SK-N-SH treated with all-trans-retinoic acid at 6 μM for 48 hours (cell line): ENCODE measurements at regions not wholly inside any gene's neighbourhood (a gene's known extent, or its start where the extent isn't known, plus 50 kb on each side); places are given as distances from the start of the nearest gene placed in this dataset.

Experiments
- ARNTL ChIP-seq: fragments of 450-650 bp; formaldehyde crosslinking; IDR thresholded peaks from 2 replicates; pipeline ENCODE4 v1.5.0; 2020; ENCODE audit warnings: low read depth, mild to moderate bottlenecking, moderate library complexity, borderline replicate concordance
- CREB5 ChIP-seq: fragments of 250-450 bp; sonication (Bioruptor Pico); IDR thresholded peaks from 2 replicates; pipeline ENCODE4 v1.5.1; 2020; ENCODE audit warnings: low read depth, mild to moderate bottlenecking, moderate library complexity
- CSRNP3 ChIP-seq: fragments of 250-450 bp; sonication (Bioruptor Pico); IDR thresholded peaks from 2 replicates; pipeline ENCODE4 v1.5.1; 2021; ENCODE audit warnings: mild to moderate bottlenecking, moderate library complexity
- GLIS3 ChIP-seq: fragments of 250-450 bp; sonication (Bioruptor Pico); IDR thresholded peaks from 2 replicates; pipeline ENCODE4 v1.5.0; 2020; ENCODE audit warnings: mild to moderate bottlenecking, moderate library complexity
- ISL1 ChIP-seq: fragments of 250-450 bp; sonication (Bioruptor Pico); IDR thresholded peaks from 2 replicates; pipeline ENCODE4 v2.1.2; 2022; ENCODE audit warnings: mild to moderate bottlenecking, moderate library complexity
- OSR1 ChIP-seq: fragments of 250-450 bp; sonication (Bioruptor Pico); IDR thresholded peaks from 2 replicates; pipeline ENCODE4 v1.8.0; 2022; ENCODE audit warnings: moderate library complexity, mild to moderate bottlenecking, inconsistent platforms
- PATZ1 ChIP-seq: fragments of 250-450 bp; sonication (Bioruptor Pico); IDR thresholded peaks from 2 replicates; pipeline ENCODE4 v1.8.0; 2020; ENCODE audit warnings: mild to moderate bottlenecking, moderate library complexity, borderline replicate concordance
- PPARA ChIP-seq: fragments of 250-450 bp; sonication (Bioruptor Pico); IDR thresholded peaks from 2 replicates; pipeline ENCODE4 v1.5.0; 2020; ENCODE audit warnings: mild to moderate bottlenecking, borderline replicate concordance
- TCF4 ChIP-seq: fragments of 250-450 bp; sonication (Bioruptor Pico); IDR thresholded peaks from 2 replicates; pipeline ENCODE4 v1.8.0; 2021; ENCODE audit warnings: mild to moderate bottlenecking, moderate library complexity, borderline replicate concordance
- ZFP3 ChIP-seq: fragments of 250-450 bp; sonication (Bioruptor Pico); IDR thresholded peaks from 2 replicates; pipeline ENCODE4 v1.5.0; 2020; ENCODE audit warnings: mild to moderate bottlenecking, moderate library complexity
- ZFP30 ChIP-seq: fragments of 450-650 bp; formaldehyde crosslinking; IDR thresholded peaks from 2 replicates; pipeline ENCODE4 v1.5.0; 2022; ENCODE audit warnings: mild to moderate bottlenecking, moderate library complexity
- ZNF8 ChIP-seq: fragments of 450-650 bp; formaldehyde crosslinking; IDR thresholded peaks from 2 replicates; pipeline ENCODE4 v1.5.0; 2020; ENCODE audit warnings: mild to moderate bottlenecking, moderate library complexity

DNA sequence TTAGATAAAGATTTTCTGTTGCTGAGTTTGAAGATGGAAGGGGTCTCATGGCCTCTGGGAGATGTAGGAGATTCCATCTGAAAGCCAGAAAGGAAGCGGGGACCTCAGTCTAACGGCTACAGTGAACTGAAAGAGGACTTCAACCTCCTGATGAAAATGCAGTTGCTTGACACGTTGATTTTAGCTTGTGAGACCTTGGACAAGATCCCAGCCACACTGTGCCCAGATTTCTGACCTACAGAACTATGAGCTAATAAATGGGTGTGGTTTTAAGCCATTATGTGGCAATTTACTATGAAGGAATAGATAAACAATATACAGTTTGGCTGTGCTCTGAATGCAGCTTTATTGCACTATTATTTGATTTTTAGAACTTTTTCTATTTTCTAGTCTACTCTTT lies 342.3 kb upstream of the SEMA3D start:
- TF ChIP-seq ZFP30 (CRISPR knock-in tag) (no peak), CREB5 (CRISPR knock-in tag) (no peak), CSRNP3 (CRISPR knock-in tag) (no peak), ISL1 (CRISPR knock-in tag) (no peak), ARNTL (no peak), GLIS3 (no peak), ZFP3 (no peak), PATZ1 (CRISPR knock-in tag) (no peak), PPARA (CRISPR knock-in tag) (no peak), OSR1 (CRISPR knock-in tag) (no peak), ZNF8 (CRISPR knock-in tag) (no peak), TCF4 (CRISPR knock-in tag) (no peak)
